Fibroblast of peridontal ligament (primary cell): ENCODE measurements at regions not wholly inside any gene's neighbourhood (a gene's known extent, or its start where the extent isn't known, plus 50 kb on each side); places are given as distances from the start of the nearest gene placed in this dataset.
"Not testable (repeated sequence)": the region's sequence is repeated elsewhere in the genome, so short reads cannot be mapped to it uniquely, and the experiment has no call there.

Experiments used
- DNase-seq: peaks from one replicate; pipeline ENCODE4 v3.0.0-alpha.2; 2010; ENCODE audit errors: extremely low read depth

DNA sequence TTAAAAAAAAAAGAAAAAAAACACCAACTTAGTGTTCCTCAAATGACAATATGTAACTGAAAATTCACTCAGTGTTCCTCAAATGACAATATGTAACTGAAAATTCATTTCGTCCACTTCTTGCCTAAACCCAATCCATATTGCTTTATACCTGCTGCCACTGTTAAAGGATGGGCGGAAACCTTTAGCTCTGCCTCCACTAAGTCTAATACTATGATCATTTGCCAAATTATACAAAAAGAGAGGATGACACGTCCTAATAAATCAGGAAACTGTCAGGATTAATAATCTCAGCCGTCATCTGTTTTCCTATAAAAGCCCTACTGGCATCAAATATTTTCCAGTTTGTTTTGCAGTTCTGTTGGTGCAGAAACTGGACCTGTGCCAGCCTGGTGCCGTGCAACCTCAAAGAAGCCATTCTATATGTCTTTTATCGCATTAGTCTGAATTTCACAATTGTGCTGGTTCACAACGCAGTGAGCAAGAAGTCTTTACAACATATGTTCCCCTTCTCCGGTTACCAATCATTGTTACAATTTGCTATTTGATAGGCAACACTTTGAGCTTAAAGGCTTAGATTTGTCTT is 160.4 kb upstream of the KCNH8 start:
- no peak for DNase-seq

DNA sequence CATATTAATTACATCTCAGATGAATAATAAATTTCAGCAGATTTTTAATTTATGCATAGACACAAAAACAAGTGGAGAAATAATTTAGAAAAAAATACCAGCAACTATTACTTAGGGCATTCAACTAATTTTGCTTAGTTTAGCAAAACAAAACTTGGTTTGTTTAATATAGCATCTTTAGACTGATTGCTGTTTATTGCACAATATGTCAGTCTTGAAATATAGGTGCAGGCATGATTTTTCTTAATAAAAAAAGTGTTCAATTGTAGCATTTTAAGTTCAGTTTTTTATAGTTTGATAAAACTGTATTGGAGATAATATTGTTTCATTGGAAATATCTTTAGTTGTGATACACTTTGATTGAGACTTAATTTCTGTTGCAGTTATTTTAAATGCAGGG is 161.2 kb upstream of the KCNH8 start:
- DNase-seq, result no peak

DNA sequence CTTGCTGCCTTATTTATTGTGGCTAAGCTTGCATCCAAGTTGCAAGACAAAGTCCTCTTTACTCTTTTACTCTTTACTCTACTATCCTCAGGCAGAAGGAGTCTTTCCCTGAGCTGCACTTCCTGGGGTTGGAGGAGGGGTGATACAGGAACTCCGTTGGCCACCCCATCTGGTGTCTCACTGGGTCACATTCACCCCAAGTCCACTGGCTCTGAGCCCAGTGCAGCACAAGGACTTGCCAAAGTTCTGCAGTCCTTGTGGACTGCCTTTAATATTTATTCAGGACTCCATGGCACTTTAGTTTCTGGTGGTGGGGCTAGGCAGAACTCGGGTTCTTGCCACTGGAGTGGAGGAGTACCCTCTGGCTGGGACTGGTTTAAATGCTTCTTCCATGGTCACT is 165.4 kb upstream of the KCNH8 start:
- DNase-seq, result no peak

DNA sequence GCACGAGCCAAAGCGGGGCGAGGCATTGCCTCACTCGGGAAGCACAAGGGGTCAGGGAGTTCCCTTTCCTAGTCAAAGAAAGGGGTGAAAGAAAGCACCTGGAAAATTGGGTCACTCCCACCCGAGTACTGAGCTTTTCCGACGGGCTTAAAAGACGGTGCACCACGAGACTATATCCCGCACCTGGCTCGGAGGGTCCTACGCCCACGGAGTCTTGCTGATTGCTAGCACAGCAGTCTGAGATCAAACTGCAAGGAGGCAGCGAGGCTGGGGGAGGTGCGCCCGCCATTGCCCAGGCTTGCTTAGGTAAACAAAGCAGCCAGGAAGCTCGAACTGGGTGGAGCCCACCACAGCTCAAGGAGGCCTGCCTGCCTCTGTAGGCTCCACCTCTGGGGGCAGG is 172.2 kb upstream of the KCNH8 start:
- DNase-seq, result not testable (repeated sequence)

DNA sequence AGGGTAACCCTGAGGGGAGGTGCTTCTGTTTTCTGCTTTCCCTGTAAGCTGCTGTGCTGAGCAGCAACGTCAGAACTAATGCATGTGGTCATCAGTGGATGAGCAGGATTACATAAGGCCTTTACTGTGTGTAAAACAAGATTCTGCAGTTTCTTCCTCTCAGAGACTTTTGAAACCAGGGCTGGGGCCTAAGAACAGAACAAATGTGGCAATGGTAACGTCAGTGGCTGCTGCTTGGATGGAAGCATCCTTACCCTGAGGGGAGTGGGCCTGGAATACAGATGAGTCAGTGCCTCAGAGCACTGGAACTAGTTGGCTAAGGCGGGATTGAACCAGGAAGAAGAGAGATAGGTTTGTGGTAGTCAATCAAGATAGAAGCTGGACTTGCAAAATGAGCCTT is 180.2 kb upstream of the KCNH8 start:
- no peak for DNase-seq

DNA sequence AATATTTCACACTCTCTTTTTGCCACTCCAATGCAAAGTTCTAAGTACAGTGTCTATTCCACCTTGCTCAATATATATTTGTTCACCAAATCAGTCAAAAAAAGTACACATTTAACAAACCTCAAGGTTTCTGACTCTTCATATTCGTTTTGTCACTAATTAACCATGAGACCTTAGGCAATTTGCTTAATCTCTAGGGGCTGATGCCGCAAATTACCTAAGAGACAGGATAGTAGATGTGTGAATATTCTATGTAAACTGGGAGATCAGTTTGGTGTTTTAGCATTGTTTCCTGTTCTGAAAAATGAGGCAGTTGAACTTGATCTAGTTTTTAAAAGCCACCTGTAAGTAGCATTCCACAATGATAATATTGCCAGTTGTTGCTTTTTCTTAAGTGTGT is 182.5 kb upstream of the KCNH8 start:
- no peak for DNase-seq

DNA sequence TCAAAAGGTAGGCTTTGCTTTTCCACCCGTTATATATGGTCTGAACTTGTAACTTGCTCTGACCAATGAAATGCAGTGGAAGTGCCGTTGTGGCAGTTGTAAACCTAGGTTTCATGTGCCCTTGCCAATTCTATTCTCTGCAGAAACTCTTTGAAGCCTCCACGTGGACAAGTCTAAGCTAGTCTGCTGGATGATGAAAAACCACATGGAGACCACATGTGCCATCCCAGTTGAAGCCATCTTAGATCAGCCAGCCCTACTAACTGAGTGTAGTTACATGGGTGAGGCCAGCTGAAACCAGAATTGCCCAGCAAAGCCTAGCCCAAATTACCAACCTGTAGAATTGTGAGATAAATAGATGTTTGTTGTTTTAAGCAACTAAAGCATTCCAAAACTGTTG is 183.7 kb upstream of the KCNH8 start:
- DNase-seq, result no peak

DNA sequence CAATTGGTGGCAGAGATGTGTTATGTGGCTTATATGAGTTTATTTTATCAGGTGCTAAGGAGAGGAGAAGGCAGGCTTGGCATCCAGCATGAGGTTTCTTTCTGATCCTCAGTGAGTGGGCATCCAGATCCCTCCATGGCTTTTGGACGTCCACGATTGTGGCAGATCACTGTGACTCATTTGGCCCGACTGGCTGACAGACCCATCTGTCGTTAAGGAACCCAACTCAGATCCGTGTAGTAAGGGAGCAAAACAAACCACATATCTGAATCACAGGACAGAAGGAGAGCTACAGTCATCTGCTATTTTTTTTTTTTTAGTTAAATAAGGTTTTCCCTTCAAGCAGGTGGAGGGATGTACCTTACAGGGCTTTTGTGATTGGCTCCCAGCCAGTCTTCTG is 197.0 kb upstream of the KCNH8 start:
- no peak for DNase-seq

DNA sequence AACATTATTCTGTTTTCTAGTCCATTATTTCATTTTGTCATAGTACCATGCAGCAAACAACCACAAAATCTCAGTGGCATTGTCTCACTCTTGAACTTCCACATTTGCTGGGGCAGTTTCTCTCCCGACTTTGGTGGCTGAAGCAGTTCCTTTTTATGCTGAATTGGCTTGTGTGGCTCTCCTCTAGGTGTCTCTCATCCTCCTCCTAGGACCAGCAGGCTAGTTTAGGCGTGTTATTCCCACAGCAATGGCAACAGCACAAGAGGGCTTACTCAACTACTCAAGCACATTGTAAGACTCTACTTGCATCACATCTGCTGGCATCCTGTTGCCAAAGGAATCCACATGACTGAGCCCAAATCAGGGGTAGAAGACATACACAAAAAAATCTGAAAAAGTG is 201.8 kb upstream of the KCNH8 start:
- DNase-seq, result no peak

DNA sequence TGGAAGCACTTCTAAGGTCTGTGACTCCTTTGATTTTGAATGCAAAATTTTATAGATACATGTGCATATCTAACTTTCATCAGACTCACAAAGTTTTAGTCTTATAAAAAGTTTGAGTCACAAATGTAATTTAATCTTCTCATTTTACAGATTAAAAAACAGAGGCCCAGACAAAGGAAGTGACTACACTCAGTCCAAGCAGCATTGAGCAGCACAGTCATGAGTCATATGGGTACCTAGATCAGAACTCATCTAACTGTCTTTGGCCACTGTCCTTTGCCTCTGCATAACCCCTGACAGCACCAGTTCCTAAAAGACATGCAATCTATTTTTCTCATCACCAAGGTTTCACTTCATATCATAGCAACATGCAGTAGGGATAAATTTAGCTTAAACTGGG is 210.7 kb upstream of the KCNH8 start:
- DNase-seq, result no peak

DNA sequence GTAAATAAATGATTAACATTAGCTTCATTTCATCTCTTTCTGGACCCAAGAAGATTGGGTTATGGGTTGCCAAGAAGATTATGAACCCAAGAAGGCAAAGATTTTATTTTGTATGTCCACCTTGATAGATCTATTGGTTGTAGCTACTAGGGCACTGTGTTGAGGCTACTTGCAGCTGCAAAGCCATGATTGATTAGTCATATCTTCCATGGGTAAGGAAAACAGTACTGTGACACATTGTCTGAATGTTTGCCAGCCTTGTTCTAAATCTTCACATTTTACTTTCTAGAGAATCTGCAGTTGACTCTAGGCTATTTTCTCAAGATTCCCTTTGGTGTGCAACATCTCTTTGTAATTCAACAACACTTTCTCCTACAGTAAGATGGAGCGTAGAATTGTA is 229.2 kb upstream of the KCNH8 start:
- DNase-seq, result no peak

DNA sequence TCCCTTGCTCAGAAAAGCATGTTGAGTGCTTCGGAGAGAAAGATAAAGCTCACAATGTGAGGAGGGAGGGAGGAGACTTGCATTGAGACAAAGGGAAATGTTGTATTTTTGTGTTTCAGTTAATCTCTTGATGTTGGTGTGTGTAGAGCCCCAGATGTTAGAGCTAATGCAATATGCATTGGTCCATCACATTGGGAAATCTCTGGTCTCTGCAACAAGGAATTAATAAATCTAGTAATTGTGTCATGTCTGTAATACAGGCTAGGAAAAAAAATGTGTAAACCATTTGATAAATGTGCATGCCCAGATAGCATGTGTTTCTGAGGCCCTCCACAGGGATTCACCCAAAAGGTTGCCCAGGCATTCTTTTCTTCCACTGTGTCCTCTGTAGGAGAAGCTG is 230.4 kb upstream of the KCNH8 start:
- DNase-seq, result no peak

DNA sequence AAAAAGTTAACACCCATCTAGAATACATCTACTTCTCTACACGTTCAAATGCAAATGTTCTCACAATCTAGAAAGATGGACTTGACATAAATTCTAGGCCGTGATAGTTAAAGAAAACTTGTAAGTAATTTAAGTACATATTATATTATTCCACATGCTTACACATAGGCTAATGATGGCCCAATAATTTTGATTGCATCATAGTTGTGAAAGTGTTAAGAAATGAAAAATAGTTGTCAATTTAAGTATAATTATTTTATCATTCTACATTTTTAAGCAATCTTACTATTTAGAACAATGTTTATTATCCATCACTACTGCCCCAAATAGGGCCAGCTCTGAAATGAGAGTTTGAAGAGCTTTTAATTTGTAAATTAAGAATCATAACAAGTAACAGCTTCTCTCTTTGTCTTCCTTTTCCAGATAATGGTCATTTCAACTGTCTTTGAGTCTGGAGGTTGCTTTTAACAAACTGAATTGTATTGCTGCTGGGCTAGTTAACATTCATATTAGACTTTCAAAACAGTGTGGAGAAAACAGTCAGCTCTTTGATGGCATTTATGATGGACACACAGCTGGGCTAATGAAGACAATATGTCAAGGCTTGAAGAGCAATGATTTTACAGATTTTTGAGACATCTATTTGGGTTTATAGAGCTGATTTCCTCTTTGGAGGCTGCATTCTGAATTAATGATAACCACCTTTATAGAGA is 246.1 kb upstream of the KCNH8 start:
- no peak for DNase-seq

DNA sequence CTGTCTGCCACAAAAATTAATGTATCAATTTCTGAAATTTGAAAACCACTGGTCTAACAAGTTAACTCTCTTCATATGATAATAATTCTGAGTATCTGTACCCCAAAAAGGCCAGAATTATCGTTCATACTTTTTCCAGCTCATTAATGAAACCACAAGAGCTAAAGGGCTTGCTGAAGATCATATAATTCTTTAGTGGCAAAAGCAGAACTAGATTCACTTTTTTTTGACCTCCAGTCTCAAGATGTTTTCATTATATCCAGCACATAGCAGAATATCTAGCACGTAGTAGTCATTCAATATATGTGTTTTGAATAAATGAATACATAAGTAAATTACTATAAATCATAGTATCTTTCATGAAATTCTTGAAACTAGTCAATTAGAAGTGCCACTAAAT is 246.7 kb upstream of the KCNH8 start:
- DNase-seq, result no peak

DNA sequence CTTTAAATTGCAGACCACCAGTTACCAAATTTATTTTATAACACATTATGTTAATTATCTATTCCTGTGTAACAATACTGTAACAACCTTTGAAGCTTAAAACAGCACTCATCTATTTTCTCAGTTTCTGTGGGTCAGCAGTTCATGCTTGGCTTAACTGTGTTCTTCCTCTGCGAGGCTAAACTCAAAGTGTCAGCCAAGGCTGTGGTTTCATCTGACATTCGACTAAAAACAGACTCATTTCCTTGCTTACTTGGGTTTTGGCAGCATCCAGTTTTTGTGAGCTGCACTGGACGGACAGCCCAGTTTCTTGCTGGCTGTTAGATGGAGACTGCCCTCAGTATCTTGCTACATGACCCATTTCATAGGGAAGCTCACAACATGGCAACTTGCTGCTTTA is 247.3 kb upstream of the KCNH8 start:
- DNase-seq, result no peak

DNA sequence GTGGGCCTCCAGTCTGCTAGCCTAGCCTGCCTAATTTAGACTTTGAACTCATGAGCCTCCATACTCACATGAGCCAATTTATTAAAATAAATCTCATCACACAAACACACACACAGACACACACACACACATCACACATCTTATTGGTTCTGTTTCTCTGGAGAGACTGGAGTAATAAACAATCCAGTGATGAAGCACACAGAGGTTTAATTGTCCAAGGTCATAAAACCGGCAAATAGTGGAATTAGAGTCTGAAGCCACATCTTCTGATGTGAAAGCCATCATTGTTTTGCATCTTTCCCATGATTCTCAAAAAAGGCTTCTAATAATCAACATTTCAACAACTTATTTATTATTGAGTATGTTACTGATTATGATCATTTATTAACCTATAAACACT is 249.4 kb upstream of the KCNH8 start:
- DNase-seq, result no peak

DNA sequence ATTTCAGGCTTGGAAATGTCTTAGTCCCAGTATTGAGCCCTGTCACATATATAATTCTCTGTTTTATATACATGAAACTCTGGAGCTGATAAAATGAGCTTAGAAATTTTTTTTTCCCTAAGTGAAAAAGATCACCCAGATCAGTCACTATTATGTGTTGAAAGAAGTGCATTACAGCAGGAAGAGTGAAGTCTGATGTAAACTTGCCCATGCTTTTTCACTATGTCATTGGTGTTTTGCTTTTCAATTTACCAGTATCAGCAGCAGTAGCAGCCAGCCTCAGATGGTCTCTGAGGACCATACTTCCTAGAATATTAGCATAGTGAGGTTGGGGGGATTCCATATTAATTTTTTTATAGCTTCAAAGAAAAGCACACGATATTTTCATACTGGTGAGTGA is 255.6 kb upstream of the KCNH8 start:
- DNase-seq, result no peak

DNA sequence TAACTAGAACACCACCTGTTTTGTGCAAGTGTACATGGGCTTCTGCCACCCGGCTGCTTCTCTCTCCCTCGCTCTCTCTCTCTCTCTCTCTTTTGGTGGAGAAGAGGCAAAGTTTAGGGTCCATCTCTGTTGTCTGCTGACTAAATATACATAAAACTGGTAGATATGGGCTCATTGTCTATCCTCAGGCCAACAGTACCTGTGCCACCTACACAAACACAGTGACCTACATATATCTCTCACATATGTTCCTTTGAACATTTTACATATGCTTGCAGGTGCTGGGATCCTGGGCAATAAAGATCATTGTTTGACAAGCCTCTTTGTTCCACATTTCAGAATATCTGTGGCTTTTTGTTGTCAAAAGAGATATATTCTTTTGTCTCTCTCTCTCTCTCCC is 256.3 kb upstream of the KCNH8 start:
- DNase-seq, result no peak

DNA sequence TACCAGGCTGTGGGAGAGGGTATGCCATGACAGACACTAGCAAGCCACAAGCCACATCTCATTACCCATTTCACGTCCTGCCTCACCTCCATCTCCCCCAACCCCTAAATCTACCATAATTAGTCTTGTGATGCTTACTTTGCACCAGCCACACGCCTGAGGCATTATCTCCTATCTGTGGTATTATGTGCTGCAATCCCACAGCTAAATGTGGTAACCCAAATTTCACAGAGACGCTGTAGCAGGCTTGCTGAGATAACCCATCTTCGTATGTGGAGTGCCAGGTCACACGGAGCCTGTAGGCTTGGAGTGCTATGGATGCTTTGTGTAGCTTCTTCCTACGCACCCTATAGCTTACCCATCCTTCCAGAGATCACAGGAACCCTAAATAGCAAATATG is 256.7 kb upstream of the KCNH8 start:
- DNase-seq, result no peak

DNA sequence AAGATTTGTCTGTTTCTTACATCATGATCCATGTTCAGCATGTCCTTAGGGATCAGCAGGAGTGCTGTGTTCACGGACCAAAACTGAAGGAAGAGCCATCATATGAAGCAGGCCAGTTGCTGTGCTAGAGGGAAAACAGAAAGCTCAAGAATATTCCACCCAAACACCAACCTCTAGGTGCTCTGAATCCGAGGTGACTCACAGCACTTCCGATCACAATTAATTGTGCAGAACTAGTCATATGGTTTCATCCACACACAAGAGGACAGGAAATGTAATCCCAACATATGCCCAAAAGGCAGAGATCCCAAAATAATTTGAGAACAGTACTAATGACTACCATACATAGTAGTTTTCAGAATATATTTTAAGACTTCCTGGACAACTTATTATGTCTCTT is 257.9 kb upstream of the KCNH8 start:
- no peak for DNase-seq

DNA sequence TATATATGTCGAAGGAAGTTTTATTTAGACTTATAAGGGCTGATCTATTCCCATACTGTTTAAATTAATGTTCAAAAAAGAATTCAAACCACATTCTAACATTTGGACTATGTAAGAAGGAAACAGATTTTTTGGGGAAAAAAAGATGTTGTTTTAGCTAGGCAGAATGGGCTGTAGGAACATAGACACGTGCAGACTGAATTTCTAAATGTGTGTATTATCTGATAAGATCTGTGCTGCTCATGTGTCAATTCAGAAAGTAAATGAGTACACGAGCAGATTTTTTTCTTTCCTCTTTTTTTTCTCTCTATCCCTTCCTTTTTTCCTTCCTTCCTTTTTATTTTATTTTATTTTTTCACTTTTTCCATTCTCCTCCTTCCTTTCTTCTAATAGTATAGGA is 259.5 kb upstream of the KCNH8 start:
- no peak for DNase-seq

DNA sequence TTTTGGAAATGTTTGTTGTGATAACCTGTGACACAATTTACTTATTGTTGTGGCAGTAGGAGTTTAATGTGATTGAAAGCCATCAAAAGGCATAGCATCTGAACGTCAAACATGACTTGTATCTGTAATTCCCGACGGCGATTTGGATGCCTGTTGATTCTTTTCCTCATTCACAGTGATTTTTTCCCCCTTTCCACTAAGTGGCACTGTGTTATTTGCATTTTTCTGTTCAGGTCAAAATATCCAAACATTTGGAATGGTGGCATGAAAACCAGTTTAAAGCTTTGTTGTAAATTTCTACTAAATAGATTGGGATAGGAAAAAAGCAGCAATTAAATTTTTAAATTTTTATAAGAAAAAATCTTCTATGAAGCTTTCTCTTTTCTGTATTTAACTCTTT is 259.9 kb upstream of the KCNH8 start:
- no peak for DNase-seq

DNA sequence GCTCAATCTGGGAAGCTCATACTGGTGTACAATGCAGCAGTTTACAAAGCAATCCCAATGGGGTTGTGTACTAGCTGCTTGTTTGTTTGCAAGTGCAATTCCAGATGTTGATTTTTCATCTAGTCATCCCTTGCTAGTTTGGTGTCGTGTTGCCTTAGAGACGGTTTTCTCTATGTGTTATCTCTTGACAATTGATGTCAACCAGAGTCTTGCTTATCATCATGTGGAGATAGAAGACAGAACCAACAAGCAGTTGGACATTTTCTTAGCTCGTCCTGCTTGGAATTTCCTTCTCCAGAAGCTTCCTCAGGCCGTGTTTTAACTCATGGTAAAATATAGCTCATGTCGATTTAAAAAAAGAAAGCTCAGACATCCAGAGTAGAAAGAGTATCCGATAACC is 262.0 kb upstream of the KCNH8 start:
- no peak for DNase-seq

DNA sequence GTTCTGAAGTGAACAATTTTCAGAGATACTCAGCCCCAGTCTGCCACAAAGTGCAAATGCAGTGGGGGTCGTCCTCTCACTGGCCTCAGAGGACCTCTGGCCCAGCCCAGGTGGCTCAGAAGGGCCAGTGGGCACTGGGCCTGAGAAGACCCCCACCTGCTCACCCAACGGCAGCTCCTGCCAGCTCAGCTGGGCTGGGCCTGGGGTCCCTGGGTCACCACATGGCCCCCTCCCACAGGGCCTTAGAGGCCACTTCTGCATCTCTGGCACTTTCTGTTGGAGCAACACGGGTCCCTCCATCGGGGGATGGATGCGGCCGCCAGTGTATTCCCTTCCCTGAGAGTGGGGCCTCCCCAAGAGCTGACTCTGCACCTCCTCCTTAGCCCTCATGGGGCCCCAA is 262.7 kb upstream of the KCNH8 start:
- DNase-seq, result no peak
